HepG2 (cell line): ENCODE measurements at regions not wholly inside any gene's neighbourhood (a gene's known extent, or its start where the extent isn't known, plus 50 kb on each side); places are given as distances from the start of the nearest gene placed in this dataset.

ENCODE experiments used
- ATF6 ChIP-seq: sonication (generic); formaldehyde crosslinking; conservative IDR thresholded peaks from 2 replicates; pipeline ENCODE4 v1.4.0; 2020; ENCODE audit warnings: missing genetic modification reagents
- CBFB ChIP-seq: sonication (generic); formaldehyde crosslinking; IDR thresholded peaks from 2 replicates; pipeline ENCODE4 v1.4.0; 2020; ENCODE audit warnings: missing genetic modification reagents
- ELK4 ChIP-seq: sonication (generic); formaldehyde crosslinking; IDR thresholded peaks from 2 replicates; pipeline ENCODE4 v1.9.0; 2021; ENCODE audit warnings: missing genetic modification reagents, borderline replicate concordance
- HBP1 ChIP-seq: IDR thresholded peaks from 2 replicates; pipeline ENCODE4 v1.6.1; 2016; ENCODE audit warnings: low read depth, control low read depth
- HOXA3 ChIP-seq: sonication (generic); formaldehyde crosslinking; IDR thresholded peaks from 2 replicates; pipeline ENCODE4 v1.5.0; 2020; ENCODE audit warnings: missing genetic modification reagents
- MAF1 ChIP-seq: sonication (generic); formaldehyde crosslinking; IDR thresholded peaks from 2 replicates; pipeline ENCODE4 v1.5.0; 2020; ENCODE audit warnings: missing genetic modification reagents, borderline replicate concordance
- MED1 ChIP-seq: sonication (generic); formaldehyde crosslinking; IDR thresholded peaks from 2 replicates; pipeline ENCODE4 v1.4.0; 2020; ENCODE audit warnings: missing genetic modification reagents
- NFIC ChIP-seq: IDR thresholded peaks from 2 replicates; pipeline ENCODE4 v1.6.1; 2012; ENCODE audit warnings: mild to moderate bottlenecking, low read length, inconsistent platforms
- SMC3 ChIP-seq: IDR thresholded peaks from 2 replicates; pipeline ENCODE4 v1.6.1; 2011; ENCODE audit warnings: low read length, improper control_type of control experiment
- TEAD3 ChIP-seq: optimal IDR thresholded peaks from 2 replicates; pipeline ENCODE3; 2016; ENCODE audit warnings: borderline replicate concordance
- TFDP2 ChIP-seq: sonication (generic); formaldehyde crosslinking; IDR thresholded peaks from 2 replicates; pipeline ENCODE4 v1.4.0; 2020; ENCODE audit warnings: missing genetic modification reagents
- THAP11 ChIP-seq: IDR thresholded peaks from 2 replicates; pipeline ENCODE4 v1.6.1; 2016; ENCODE audit warnings: missing biosample characterization, missing genetic modification reagents
- ZMYM4 ChIP-seq: sonication (generic); formaldehyde crosslinking; IDR thresholded peaks from 2 replicates; pipeline ENCODE4 v1.8.1; 2023; ENCODE audit warnings: mild to moderate bottlenecking, missing genetic modification reagents
- ZNF331 ChIP-seq: sonication (generic); formaldehyde crosslinking; IDR thresholded peaks from 2 replicates; pipeline ENCODE4 v1.4.0; 2020; ENCODE audit warnings: missing genetic modification reagents
- ZNF335 ChIP-seq: sonication (generic); formaldehyde crosslinking; IDR thresholded peaks from 2 replicates; pipeline ENCODE4 v1.4.0; 2020; ENCODE audit warnings: missing genetic modification reagents
- ZNF639 ChIP-seq: conservative IDR thresholded peaks from 2 replicates; pipeline ENCODE4 v1.6.1; 2018; ENCODE audit warnings: missing genetic modification reagents
- ZNF777 ChIP-seq: sonication (generic); formaldehyde crosslinking; IDR thresholded peaks from 2 replicates; pipeline ENCODE4 v1.4.0; 2020; ENCODE audit warnings: missing genetic modification reagents
- ZNF850 ChIP-seq: sonication (generic); formaldehyde crosslinking; conservative IDR thresholded peaks from 2 replicates; pipeline ENCODE4 v1.9.0; 2021; ENCODE audit warnings: mild to moderate bottlenecking, missing genetic modification reagents
- TF ChIP-seq, protein P1 (sequence below): IDR thresholded peaks from 2 replicates; pipeline ENCODE4 v1.6.1; 2012; ENCODE audit warnings: low read length, improper control_type of control experiment
- TF ChIP-seq, protein P2 (sequence below): sonication (generic); formaldehyde crosslinking; IDR thresholded peaks from 2 replicates; pipeline ENCODE4 v1.4.0; 2020; ENCODE audit warnings: missing genetic modification reagents, mild to moderate bottlenecking, borderline replicate concordance

GRCh38 chr4:123479944-123480343, 83.3 kb downstream of the SPRY1 start (continued):
- TF ChIP-seq TFDP2 (no peak), NFIC (peak; percentile 80), ZMYM4 (CRISPR knock-in tag) (peak; percentile 81), ZNF331 (peak; percentile 92), TEAD3 (peak; percentile 52), ZNF850 (no peak), THAP11 (CRISPR knock-in tag) (peak; percentile 63), HBP1 (CRISPR knock-in tag) (peak; percentile 90; the same call in 1 of the 2 replicates), ZNF639 (CRISPR knock-in tag) (no peak), HOXA3 (peak; percentile 69), ATF6 (CRISPR knock-in tag) (no peak), ELK4 (CRISPR knock-in tag) (no peak), ZNF335 (CRISPR knock-in tag) (no peak), ZNF777 (CRISPR knock-in tag) (no peak), SMC3 (peak; percentile 64), MAF1 (CRISPR knock-in tag) (no peak), MED1 (CRISPR knock-in tag) (peak; percentile 92), CBFB (CRISPR knock-in tag) (peak; percentile 67)
- TF ChIP-seq, protein P1, sequence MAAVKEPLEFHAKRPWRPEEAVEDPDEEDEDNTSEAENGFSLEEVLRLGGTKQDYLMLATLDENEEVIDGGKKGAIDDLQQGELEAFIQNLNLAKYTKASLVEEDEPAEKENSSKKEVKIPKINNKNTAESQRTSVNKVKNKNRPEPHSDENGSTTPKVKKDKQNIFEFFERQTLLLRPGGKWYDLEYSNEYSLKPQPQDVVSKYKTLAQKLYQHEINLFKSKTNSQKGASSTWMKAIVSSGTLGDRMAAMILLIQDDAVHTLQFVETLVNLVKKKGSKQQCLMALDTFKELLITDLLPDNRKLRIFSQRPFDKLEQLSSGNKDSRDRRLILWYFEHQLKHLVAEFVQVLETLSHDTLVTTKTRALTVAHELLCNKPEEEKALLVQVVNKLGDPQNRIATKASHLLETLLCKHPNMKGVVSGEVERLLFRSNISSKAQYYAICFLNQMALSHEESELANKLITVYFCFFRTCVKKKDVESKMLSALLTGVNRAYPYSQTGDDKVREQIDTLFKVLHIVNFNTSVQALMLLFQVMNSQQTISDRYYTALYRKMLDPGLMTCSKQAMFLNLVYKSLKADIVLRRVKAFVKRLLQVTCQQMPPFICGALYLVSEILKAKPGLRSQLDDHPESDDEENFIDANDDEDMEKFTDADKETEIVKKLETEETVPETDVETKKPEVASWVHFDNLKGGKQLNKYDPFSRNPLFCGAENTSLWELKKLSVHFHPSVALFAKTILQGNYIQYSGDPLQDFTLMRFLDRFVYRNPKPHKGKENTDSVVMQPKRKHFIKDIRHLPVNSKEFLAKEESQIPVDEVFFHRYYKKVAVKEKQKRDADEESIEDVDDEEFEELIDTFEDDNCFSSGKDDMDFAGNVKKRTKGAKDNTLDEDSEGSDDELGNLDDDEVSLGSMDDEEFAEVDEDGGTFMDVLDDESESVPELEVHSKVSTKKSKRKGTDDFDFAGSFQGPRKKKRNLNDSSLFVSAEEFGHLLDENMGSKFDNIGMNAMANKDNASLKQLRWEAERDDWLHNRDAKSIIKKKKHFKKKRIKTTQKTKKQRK: no peak
- TF ChIP-seq, protein P2, sequence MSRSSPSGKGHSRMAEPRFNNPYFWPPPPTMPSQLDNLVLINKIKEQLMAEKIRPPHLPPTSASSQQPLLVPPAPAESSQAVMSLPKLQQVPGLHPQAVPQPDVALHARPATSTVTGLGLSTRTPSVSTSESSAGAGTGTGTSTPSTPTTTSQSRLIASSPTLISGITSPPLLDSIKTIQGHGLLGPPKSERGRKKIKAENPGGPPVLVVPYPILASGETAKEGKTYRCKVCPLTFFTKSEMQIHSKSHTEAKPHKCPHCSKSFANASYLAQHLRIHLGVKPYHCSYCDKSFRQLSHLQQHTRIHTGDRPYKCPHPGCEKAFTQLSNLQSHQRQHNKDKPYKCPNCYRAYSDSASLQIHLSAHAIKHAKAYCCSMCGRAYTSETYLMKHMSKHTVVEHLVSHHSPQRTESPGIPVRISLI (CRISPR knock-in tag): peak; percentile 30; the same call in 1 of the 2 replicates
